SU-DHL-6 (cell line): ENCODE measurements at regions not wholly inside any gene's neighbourhood (a gene's known extent, or its start where the extent isn't known, plus 50 kb on each side); places are given as distances from the start of the nearest gene placed in this dataset.

Source experiments
- H2AFZ ChIP-seq: fragments of 200-600 bp; sonication (generic); 2 replicates; pipeline ENCODE4 v1.6.1; 2014; ENCODE audit warnings: low read depth, mild to moderate bottlenecking, moderate library complexity, mixed read lengths, antibody characterized with exemption, low read length; ENCODE audit not compliant: severe bottlenecking
- H3F3A ChIP-seq: fragments of 200-600 bp; shearing (Covaris generic); 2 replicates; pipeline ENCODE4 v1.6.0; 2016; ENCODE audit warnings: antibody characterized with exemption, mild to moderate bottlenecking; ENCODE audit not compliant: insufficient read depth
- H3K27ac ChIP-seq: fragments of 200-600 bp; sonication (generic); 2 replicates; pipeline ENCODE4 v1.5.1; 2016; ENCODE audit warnings: low read depth, mild to moderate bottlenecking, low read length, moderate library complexity, mixed read lengths
- H3K27me3 ChIP-seq: fragments of 200-600 bp; sonication (generic), shearing (Covaris generic); 2 replicates; pipeline ENCODE4 v1.6.0; 2014; ENCODE audit warnings: mild to moderate bottlenecking, low read length
- H3K36me3 ChIP-seq: fragments of 200-600 bp; sonication (generic); 2 replicates; pipeline ENCODE4 v1.6.1; 2014; ENCODE audit warnings: mild to moderate bottlenecking, low read length, mixed read lengths
- H3K4me2 ChIP-seq: fragments of 300-600, 200-600 bp; shearing (Covaris generic), sonication (generic); 2 replicates; pipeline ENCODE4 v1.6.0; 2014; ENCODE audit warnings: low read length, low read depth, mild to moderate bottlenecking; ENCODE audit not compliant: poor library complexity, severe bottlenecking
- H3K4me3 ChIP-seq: fragments of 200-600 bp; sonication (generic); 2 replicates; pipeline ENCODE4 v1.5.1; 2014; ENCODE audit warnings: antibody characterized with exemption, low read length, mild to moderate bottlenecking, mixed read lengths; ENCODE audit not compliant: insufficient read depth, poor library complexity, severe bottlenecking
- H3K79me2 ChIP-seq: fragments of 200-600 bp; sonication (generic); 2 replicates; pipeline ENCODE4 v1.6.1; 2014; ENCODE audit warnings: mild to moderate bottlenecking, low read length, moderate library complexity; ENCODE audit not compliant: insufficient read depth
- H3K9ac ChIP-seq: fragments of 200-600 bp; sonication (generic); 2 replicates; pipeline ENCODE4 v1.7.0; 2014; ENCODE audit warnings: mild to moderate bottlenecking, low read length
- H3K9me2 ChIP-seq: fragments of 200-600 bp; sonication (generic); replicated peaks from 2 replicates; pipeline ENCODE4 v1.6.1; 2014; ENCODE audit warnings: low read length; ENCODE audit not compliant: insufficient read depth
- H3K9me3 ChIP-seq: fragments of 200-600 bp; sonication (generic); 2 replicates; pipeline ENCODE4 v1.6.1; 2014; ENCODE audit warnings: low read length, mixed read lengths; ENCODE audit not compliant: insufficient read depth
- H4K20me1 ChIP-seq: fragments of 200-600 bp; sonication (generic); 2 replicates; pipeline ENCODE4 v1.6.1; 2014; ENCODE audit warnings: low read depth, mild to moderate bottlenecking, antibody characterized with exemption, low read length, moderate library complexity, mixed read lengths
- CTCF ChIP-seq: fragments of 200-600 bp; sonication (generic); IDR thresholded peaks from one replicate; pipeline ENCODE4 v1.5.1; 2017; ENCODE audit warnings: antibody characterized with exemption, mild to moderate bottlenecking, low read length, moderate library complexity; ENCODE audit not compliant: insufficient read depth, poor library complexity, severe bottlenecking
- EZH2phosphoT487 ChIP-seq: fragments of 200-600 bp; sonication (generic), shearing (Covaris generic); conservative IDR thresholded peaks from 2 replicates; pipeline ENCODE4 v1.6.1; 2018; ENCODE audit warnings: mild to moderate bottlenecking, antibody characterized with exemption, low read length, moderate library complexity, mixed read lengths

- Histone ChIP-seq H3K36me3 (no peaks in the 10 kb centered on the region), H2AFZ (no peak overlapping the region), H3F3A (no peaks in the 10 kb centered on the region), H3K4me3 (no peak overlapping the region), H3K79me2 (no peaks in the 10 kb centered on the region), H3K27ac (no peak overlapping the region), H3K9me3 (no peaks in the 10 kb centered on the region), H3K4me2 (no peak overlapping the region), H3K9ac (no peak overlapping the region), H3K27me3 (no peaks in the 10 kb centered on the region), H4K20me1 (no peaks in the 10 kb centered on the region), H3K9me2 (no peaks in the 10 kb centered on the region)
- TF ChIP-seq EZH2phosphoT487, result no peak
- TF ChIP-seq CTCF, result no peak
Observed at GRCh38 chr7:46291050-46291438, 370.0 kb upstream of the IGFBP3 start.

GRCh38 chr7:46290374-46291049, 369.4 kb upstream of the IGFBP3 start:
- H3K27me3 ChIP-seq, result no peaks in the 10 kb centered on the region
- H3K9ac ChIP-seq, result no peak overlapping the region
- no peak overlapping the region for H3K27ac ChIP-seq
- no peak overlapping the region for H3K4me2 ChIP-seq
- no peak for TF ChIP-seq EZH2phosphoT487
- TF ChIP-seq CTCF, result no peak
- H3K4me3 ChIP-seq, result no peak overlapping the region
- no peaks in the 10 kb centered on the region for H3K79me2 ChIP-seq
- no peak overlapping the region for H2AFZ ChIP-seq
- no peaks in the 10 kb centered on the region for H4K20me1 ChIP-seq
- no peaks in the 10 kb centered on the region for H3K9me3 ChIP-seq
- H3K9me2 ChIP-seq, result no peaks in the 10 kb centered on the region
- H3F3A ChIP-seq, result no peaks in the 10 kb centered on the region
- no peaks in the 10 kb centered on the region for H3K36me3 ChIP-seq

GRCh38 chr7:46288861-46289260, 367.8 kb upstream of the IGFBP3 start:
- H3K9me3 ChIP-seq, result no peaks in the 10 kb centered on the region
- TF ChIP-seq EZH2phosphoT487 (no peak), CTCF (no peak)
- no peak overlapping the region for H3K27ac ChIP-seq
- H4K20me1 ChIP-seq, result no peaks in the 10 kb centered on the region
- no peaks in the 10 kb centered on the region for H3F3A ChIP-seq
- no peak overlapping the region for H3K4me2 ChIP-seq
- no peaks in the 10 kb centered on the region for H3K9me2 ChIP-seq
- no peak overlapping the region for H2AFZ ChIP-seq
- no peak overlapping the region for H3K9ac ChIP-seq
- no peak overlapping the region for H3K4me3 ChIP-seq
- no peaks in the 10 kb centered on the region for H3K79me2 ChIP-seq
- H3K36me3 ChIP-seq, result no peaks in the 10 kb centered on the region
- H3K27me3 ChIP-seq, result no peaks in the 10 kb centered on the region
